DND-41 (cell line): ENCODE measurements at regions not wholly inside any gene's neighbourhood (a gene's known extent, or its start where the extent isn't known, plus 50 kb on each side); places are given as distances from the start of the nearest gene placed in this dataset.

Experiments used
- EZH2 ChIP-seq: IDR thresholded peaks from 3 replicates; pipeline ENCODE4 v1.6.1; 2012; ENCODE audit warnings: borderline replicate concordance, low read depth, mild to moderate bottlenecking, moderate library complexity, low read length, inconsistent platforms; ENCODE audit not compliant: severe bottlenecking
- TF ChIP-seq, protein P1 (sequence below): IDR thresholded peaks from 2 replicates; pipeline ENCODE4 v1.5.1; 2012; ENCODE audit warnings: borderline replicate concordance, low read length, moderate library complexity, mild to moderate bottlenecking; ENCODE audit not compliant: poor library complexity, severe bottlenecking; ENCODE audit errors: extremely low read depth

DNA sequence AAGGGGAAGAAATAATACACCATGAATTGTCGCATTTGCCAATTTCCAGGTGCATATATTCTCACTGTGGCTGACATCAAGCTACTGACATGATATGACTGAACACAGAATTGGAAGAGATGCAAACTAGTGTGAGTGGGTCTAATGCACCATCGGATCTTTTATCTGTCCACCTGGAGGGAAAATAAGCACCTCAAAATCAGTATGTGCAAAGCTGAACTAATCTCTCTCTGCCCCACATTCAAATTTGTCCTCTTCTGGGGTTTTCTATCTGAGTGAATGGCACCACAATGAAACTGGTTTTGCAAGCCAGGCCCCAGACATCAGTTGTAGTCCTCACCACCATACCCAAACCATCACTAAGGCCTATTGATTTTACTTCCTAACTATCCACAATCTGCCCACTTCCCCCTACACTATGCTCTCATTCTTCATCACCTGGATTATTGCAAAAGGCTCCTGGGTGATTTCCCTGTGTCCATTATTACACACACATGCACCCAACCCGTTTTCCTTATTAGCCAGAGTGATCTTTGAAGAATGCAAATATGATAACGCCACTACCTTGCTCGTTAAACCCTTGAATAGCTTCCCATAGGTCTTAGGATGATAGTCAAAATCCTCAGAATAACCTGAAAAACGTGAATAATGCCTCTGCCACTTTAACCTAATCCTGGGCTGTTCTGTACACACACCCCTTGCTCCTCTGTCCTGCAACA lies 159.0 kb upstream of the GMDS start:
- TF ChIP-seq, protein P1, sequence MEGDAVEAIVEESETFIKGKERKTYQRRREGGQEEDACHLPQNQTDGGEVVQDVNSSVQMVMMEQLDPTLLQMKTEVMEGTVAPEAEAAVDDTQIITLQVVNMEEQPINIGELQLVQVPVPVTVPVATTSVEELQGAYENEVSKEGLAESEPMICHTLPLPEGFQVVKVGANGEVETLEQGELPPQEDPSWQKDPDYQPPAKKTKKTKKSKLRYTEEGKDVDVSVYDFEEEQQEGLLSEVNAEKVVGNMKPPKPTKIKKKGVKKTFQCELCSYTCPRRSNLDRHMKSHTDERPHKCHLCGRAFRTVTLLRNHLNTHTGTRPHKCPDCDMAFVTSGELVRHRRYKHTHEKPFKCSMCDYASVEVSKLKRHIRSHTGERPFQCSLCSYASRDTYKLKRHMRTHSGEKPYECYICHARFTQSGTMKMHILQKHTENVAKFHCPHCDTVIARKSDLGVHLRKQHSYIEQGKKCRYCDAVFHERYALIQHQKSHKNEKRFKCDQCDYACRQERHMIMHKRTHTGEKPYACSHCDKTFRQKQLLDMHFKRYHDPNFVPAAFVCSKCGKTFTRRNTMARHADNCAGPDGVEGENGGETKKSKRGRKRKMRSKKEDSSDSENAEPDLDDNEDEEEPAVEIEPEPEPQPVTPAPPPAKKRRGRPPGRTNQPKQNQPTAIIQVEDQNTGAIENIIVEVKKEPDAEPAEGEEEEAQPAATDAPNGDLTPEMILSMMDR: no peak
- TF ChIP-seq EZH2: no peak
